ENCODE measurements at regions not wholly inside any gene's neighbourhood (a gene's known extent, or its start where the extent isn't known, plus 50 kb on each side); places are given as distances from the start of the nearest gene placed in this dataset.

DNA sequence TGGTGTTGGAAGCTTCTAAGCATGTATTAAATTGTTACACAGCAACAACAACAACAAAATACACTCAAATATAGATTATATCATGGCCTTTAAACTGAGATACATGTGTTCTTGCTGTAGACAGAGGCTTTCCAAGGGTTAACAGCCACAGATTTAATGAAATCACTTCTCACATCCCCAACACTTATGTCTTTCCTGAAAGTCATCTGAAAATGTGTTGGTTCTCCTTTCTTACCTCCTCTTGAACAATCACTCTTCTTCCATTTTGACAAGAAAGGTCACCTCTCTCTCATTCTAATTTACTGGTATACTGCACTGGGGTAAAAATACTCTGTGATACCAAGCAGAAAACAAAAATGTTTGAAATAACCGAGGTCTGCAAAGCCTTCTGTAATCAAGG is 507.3 kb upstream of the KCNMB2 start:
- Histone ChIP-seq H3K27ac (ENCODE audit: low read depth, low read length) (no peak overlapping the region), H3K4me1 (ENCODE audit: insufficient read depth, low read length) (no peaks in the 10 kb centered on the region), H3K9me3 (ENCODE audit: low read length) (no peaks in the 10 kb centered on the region), H3K4me3 (ENCODE audit: low read length) (no peak overlapping the region), H3K36me3 (ENCODE audit: insufficient read depth, low read length) (no peaks in the 10 kb centered on the region), H3K27me3 (ENCODE audit: insufficient read depth, low read length, poor library complexity, severe bottlenecking) (no peaks in the 10 kb centered on the region)
- H3K9me3 Mint-ChIP-seq, result no peaks in the 10 kb centered on the region
- CTCF ChIA-PET, result no interaction called here
- no peak overlapping the region for H3K4me3 Mint-ChIP-seq
- DNase-seq, result no peak
- H3K27ac Mint-ChIP-seq, result no peak overlapping the region
- no peaks in the 10 kb centered on the region for H3K4me1 Mint-ChIP-seq
- no peaks in the 10 kb centered on the region for H3K36me3 Mint-ChIP-seq
- peaks cover 0 to 7% of the 10 kb centered on the region in 2 donors for H3K27me3 Mint-ChIP-seq
- POLR2A ChIA-PET, result no interaction called here

DNA sequence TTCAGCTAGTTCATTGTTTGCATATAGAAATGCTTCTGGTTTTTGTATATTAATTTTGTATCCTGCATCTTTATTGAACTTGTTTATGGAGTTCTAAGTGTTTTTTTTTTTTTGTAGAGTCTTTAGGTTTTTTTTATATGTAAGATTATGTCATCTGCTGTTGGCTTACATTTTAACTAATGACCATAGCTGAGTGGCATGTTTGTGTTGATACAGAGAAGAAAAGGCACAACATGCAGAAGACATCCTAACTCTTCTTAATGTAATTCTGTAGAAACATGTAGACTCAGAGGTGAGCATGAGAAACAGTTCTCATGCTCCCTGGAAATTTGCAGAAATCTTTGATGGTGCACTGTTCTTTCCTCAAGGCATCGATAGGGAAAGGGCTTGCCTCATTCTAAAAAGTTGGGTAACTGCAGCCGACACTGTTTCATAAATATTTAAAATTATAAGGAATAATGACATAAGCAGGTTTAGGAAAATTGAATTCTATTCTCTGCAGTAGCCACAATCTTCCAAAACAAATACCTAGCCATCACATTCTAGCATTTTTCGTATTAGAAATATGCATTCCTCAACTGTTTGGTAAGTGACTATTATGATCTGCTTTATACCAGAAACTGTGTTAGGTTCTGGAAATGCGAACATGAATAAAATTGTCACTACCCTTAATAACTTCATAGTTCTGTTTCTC is 499.6 kb upstream of the KCNMB2 start:
- no peaks in the 10 kb centered on the region for H3K36me3 ChIP-seq (ENCODE audit: insufficient read depth, low read length)
- H3K9me3 Mint-ChIP-seq, result peaks cover 0 to 5% (median 0%) of the 10 kb centered on the region in 5 donors
- no peaks in the 10 kb centered on the region for H3K27me3 ChIP-seq (ENCODE audit: insufficient read depth, low read length, poor library complexity, severe bottlenecking)
- no peaks in the 10 kb centered on the region for H3K9me3 ChIP-seq (ENCODE audit: low read length)
- CTCF ChIA-PET, result no interaction called here
- no peak overlapping the region for H3K27ac Mint-ChIP-seq
- peaks cover 4 to 15% of the 10 kb centered on the region in 2 donors for H3K27me3 Mint-ChIP-seq
- no peak overlapping the region for H3K4me3 Mint-ChIP-seq
- no peak for DNase-seq
- POLR2A ChIA-PET, result no interaction called here
- no peaks in the 10 kb centered on the region for H3K36me3 Mint-ChIP-seq
- no peak overlapping the region for H3K27ac ChIP-seq (ENCODE audit: low read depth, low read length)
- no peaks in the 10 kb centered on the region for H3K4me1 Mint-ChIP-seq
- H3K4me3 ChIP-seq (ENCODE audit: low read length), result no peak overlapping the region
- no peaks in the 10 kb centered on the region for H3K4me1 ChIP-seq (ENCODE audit: insufficient read depth, low read length)

DNA sequence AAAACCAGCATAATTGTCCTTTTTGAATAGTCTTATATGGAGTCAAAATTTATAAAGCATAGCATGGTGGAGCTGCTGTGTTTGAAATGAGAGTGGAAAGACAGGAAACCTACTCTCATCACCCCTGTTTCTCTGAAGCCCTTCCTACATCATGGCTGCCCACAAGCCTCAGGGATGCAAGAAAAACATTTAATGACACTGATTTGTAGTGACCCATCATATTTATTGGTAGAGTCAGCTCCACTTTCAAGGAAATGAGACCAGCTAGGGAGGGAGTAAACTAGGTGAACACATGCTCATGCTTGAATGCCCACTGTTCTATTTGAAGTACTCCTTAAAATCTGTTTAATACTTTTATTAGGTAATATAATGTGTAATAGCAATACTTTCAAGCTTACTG is 494.3 kb upstream of the KCNMB2 start:
- Mint-ChIP-seq H3K36me3 (no peaks in the 10 kb centered on the region), H3K27me3 (peaks cover 0 to 8% of the 10 kb centered on the region in 2 donors), H3K27ac (no peak overlapping the region), H3K4me1 (peaks cover 0 to 3% (median 0%) of the 10 kb centered on the region in 3 donors), H3K4me3 (no peak overlapping the region), H3K9me3 (no peaks in the 10 kb centered on the region)
- no peak overlapping the region for H3K4me3 ChIP-seq (ENCODE audit: low read length)
- no peak for DNase-seq
- no peaks in the 10 kb centered on the region for H3K27me3 ChIP-seq (ENCODE audit: insufficient read depth, low read length, poor library complexity, severe bottlenecking)
- no peaks in the 10 kb centered on the region for H3K36me3 ChIP-seq (ENCODE audit: insufficient read depth, low read length)
- no peaks in the 10 kb centered on the region for H3K4me1 ChIP-seq (ENCODE audit: insufficient read depth, low read length)
- no peaks in the 10 kb centered on the region for H3K9me3 ChIP-seq (ENCODE audit: low read length)
- ChIA-PET POLR2A (no interaction called here), CTCF (no interaction called here)
- H3K27ac ChIP-seq (ENCODE audit: low read depth, low read length), result no peak overlapping the region

DNA sequence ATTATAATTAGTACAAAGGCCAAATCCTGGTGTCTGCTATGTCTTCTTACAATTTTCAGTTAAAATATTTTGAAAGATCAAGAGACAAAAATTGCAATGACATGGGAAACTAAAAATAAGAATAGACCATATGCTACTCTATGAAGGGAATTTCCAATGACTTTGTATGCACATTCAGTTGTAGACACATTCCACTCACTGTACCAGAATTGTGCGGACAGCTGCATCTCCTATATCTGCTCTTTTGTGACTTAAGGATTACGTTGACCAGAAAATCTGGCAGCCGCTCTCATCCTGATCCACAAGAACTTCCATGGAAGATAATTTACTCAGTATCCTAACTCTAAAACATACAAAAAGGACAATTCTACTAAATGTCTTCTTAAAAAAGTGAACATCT is 493.9 kb upstream of the KCNMB2 start:
- peaks cover 0 to 3% (median 0%) of the 10 kb centered on the region in 3 donors for H3K4me1 Mint-ChIP-seq
- H3K27ac Mint-ChIP-seq, result no peak overlapping the region
- CTCF ChIA-PET, result no interaction called here
- no peak overlapping the region for H3K4me3 Mint-ChIP-seq
- H3K27me3 Mint-ChIP-seq, result peaks cover 0 to 7% of the 10 kb centered on the region in 2 donors
- no peak overlapping the region for H3K4me3 ChIP-seq (ENCODE audit: low read length)
- no peak overlapping the region for H3K27ac ChIP-seq (ENCODE audit: low read depth, low read length)
- H3K36me3 ChIP-seq (ENCODE audit: insufficient read depth, low read length), result no peaks in the 10 kb centered on the region
- H3K9me3 Mint-ChIP-seq, result no peaks in the 10 kb centered on the region
- no peaks in the 10 kb centered on the region for H3K4me1 ChIP-seq (ENCODE audit: insufficient read depth, low read length)
- no peaks in the 10 kb centered on the region for H3K36me3 Mint-ChIP-seq
- no peaks in the 10 kb centered on the region for H3K27me3 ChIP-seq (ENCODE audit: insufficient read depth, low read length, poor library complexity, severe bottlenecking)
- DNase-seq, result no peak
- H3K9me3 ChIP-seq (ENCODE audit: low read length), result no peaks in the 10 kb centered on the region
- POLR2A ChIA-PET, result no interaction called here

DNA sequence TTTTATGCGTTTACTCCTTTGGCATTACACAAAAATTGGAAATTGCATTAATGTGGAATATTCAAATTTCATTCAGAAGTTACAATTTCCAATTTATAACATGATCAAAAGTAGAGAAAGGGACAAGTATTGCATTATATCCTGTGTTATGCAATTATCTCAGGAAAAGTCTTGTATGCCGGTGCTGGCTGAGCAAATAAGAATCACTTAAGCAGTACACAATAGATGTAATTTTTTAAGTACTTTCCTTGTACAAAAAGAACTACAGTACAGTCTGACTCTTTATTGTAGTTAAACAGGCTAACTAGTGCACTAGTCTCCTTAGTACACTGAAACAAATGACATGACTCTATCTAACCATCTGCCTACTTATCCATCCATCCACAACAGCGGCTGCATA is 493.2 kb upstream of the KCNMB2 start:
- Histone ChIP-seq H3K4me1 (ENCODE audit: insufficient read depth, low read length) (no peaks in the 10 kb centered on the region), H3K4me3 (ENCODE audit: low read length) (no peak overlapping the region), H3K27ac (ENCODE audit: low read depth, low read length) (no peak overlapping the region), H3K9me3 (ENCODE audit: low read length) (no peaks in the 10 kb centered on the region), H3K36me3 (ENCODE audit: insufficient read depth, low read length) (no peaks in the 10 kb centered on the region), H3K27me3 (ENCODE audit: insufficient read depth, low read length, poor library complexity, severe bottlenecking) (no peaks in the 10 kb centered on the region)
- no peak overlapping the region for H3K27ac Mint-ChIP-seq
- H3K27me3 Mint-ChIP-seq, result peaks cover 0 to under 1% of the 10 kb centered on the region in 2 donors
- peaks cover 0 to 3% (median 0%) of the 10 kb centered on the region in 3 donors for H3K4me1 Mint-ChIP-seq
- no peak overlapping the region for H3K4me3 Mint-ChIP-seq
- H3K36me3 Mint-ChIP-seq, result no peaks in the 10 kb centered on the region
- POLR2A ChIA-PET, result no interaction called here
- CTCF ChIA-PET, result no interaction called here
- no peaks in the 10 kb centered on the region for H3K9me3 Mint-ChIP-seq
- no peak for DNase-seq

DNA sequence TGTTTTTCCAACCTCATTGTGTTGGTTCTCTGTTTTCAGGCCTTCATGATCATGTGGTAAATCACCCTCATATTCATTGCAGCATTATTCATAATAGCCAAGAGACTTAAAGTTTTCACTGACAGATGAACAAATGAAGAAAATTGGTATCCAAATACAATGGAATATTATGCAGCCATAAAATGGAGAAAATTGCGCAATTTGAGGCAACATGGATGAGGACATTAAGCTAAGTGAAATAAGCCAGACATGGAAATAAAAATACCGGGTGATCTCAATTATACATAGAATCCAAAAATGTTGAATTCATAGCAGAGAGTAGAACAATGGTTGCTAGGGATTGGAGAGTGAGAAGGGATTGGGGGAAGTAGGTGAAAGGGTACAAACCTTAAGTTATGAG is 491.9 kb upstream of the KCNMB2 start:
- Mint-ChIP-seq H3K4me1 (peaks cover 0 to 3% (median 0%) of the 10 kb centered on the region in 3 donors), H3K27ac (no peak overlapping the region), H3K27me3 (no peaks in the 10 kb centered on the region), H3K36me3 (peaks cover 0 to under 1% (median 0%) of the 10 kb centered on the region in 3 donors), H3K9me3 (no peaks in the 10 kb centered on the region), H3K4me3 (no peak overlapping the region)
- Histone ChIP-seq H3K4me3 (ENCODE audit: low read length) (no peak overlapping the region), H3K27me3 (ENCODE audit: insufficient read depth, low read length, poor library complexity, severe bottlenecking) (no peaks in the 10 kb centered on the region), H3K36me3 (ENCODE audit: insufficient read depth, low read length) (no peaks in the 10 kb centered on the region), H3K4me1 (ENCODE audit: insufficient read depth, low read length) (no peaks in the 10 kb centered on the region), H3K27ac (ENCODE audit: low read depth, low read length) (no peak overlapping the region), H3K9me3 (ENCODE audit: low read length) (no peaks in the 10 kb centered on the region)
- ChIA-PET POLR2A (no interaction called here), CTCF (no interaction called here)
- no peak for DNase-seq

DNA sequence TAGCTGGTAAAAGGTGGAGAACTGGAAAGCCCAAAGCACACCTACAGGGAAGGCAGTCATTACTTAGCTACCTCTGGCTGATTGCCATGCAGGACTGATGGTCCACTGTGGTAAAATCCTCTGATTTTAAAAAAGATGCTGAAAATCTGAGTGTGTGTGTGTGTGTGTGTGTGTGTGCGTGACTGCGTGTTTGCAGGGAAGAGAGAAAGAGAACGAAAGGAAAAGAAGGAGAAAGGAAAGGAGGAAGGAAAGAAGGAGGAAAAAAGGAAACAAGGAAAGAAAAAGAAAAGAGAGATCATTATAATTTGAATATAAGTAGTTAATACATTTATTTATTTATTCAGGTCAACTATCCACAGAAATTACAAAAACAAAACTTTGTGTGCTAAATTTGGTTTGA is 488.7 kb upstream of the KCNMB2 start:
- no peaks in the 10 kb centered on the region for H3K36me3 ChIP-seq (ENCODE audit: insufficient read depth, low read length)
- POLR2A ChIA-PET, result no interaction called here
- H3K4me3 ChIP-seq (ENCODE audit: low read length), result no peak overlapping the region
- H3K4me1 ChIP-seq (ENCODE audit: insufficient read depth, low read length), result no peaks in the 10 kb centered on the region
- Mint-ChIP-seq H3K36me3 (peaks cover 0 to 3% (median 0%) of the 10 kb centered on the region in 3 donors), H3K27ac (no peak overlapping the region), H3K27me3 (no peaks in the 10 kb centered on the region), H3K4me1 (peaks cover 0 to 3% (median 0%) of the 10 kb centered on the region in 3 donors), H3K9me3 (no peaks in the 10 kb centered on the region), H3K4me3 (no peak overlapping the region)
- no peak overlapping the region for H3K27ac ChIP-seq (ENCODE audit: low read depth, low read length)
- H3K27me3 ChIP-seq (ENCODE audit: insufficient read depth, low read length, poor library complexity, severe bottlenecking), result no peaks in the 10 kb centered on the region
- DNase-seq, result no peak
- CTCF ChIA-PET, result no interaction called here
- H3K9me3 ChIP-seq (ENCODE audit: low read length), result no peaks in the 10 kb centered on the region

DNA sequence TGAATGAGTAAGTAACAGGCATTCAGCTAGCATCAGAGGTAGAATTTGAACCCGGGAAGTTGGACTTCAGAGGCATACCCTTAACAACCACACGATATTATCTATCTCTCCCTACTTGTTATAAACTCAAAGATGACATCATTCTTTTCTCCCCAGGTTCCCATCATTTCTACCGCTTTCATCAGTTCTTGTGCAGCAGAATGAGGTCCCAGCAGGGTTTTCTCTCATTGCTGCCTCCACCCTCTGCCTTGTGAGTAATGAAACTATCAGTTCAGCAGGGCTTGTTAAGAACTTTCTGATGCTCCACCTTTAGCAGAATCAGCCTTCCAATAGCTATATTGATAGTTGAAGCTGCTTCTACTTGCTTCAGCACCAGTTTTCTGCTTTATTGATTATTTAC is 487.5 kb upstream of the KCNMB2 start:
- Mint-ChIP-seq H3K9me3 (no peaks in the 10 kb centered on the region), H3K27me3 (no peaks in the 10 kb centered on the region), H3K4me1 (peaks cover 0 to 3% (median 0%) of the 10 kb centered on the region in 3 donors), H3K36me3 (peaks cover 0 to 3% (median 0%) of the 10 kb centered on the region in 3 donors), H3K4me3 (no peak overlapping the region), H3K27ac (no peak overlapping the region)
- H3K4me1 ChIP-seq (ENCODE audit: insufficient read depth, low read length), result no peaks in the 10 kb centered on the region
- DNase-seq, result no peak
- no peaks in the 10 kb centered on the region for H3K9me3 ChIP-seq (ENCODE audit: low read length)
- H3K4me3 ChIP-seq (ENCODE audit: low read length), result no peak overlapping the region
- ChIA-PET CTCF (no interaction called here), POLR2A (no interaction called here)
- H3K27me3 ChIP-seq (ENCODE audit: insufficient read depth, low read length, poor library complexity, severe bottlenecking), result no peaks in the 10 kb centered on the region
- no peak overlapping the region for H3K27ac ChIP-seq (ENCODE audit: low read depth, low read length)
- no peaks in the 10 kb centered on the region for H3K36me3 ChIP-seq (ENCODE audit: insufficient read depth, low read length)

Measured in CD8-positive, alpha-beta memory T cell (primary cell).